ENCODE measurements at regions not wholly inside any gene's neighbourhood (a gene's known extent, or its start where the extent isn't known, plus 50 kb on each side); places are given as distances from the start of the nearest gene placed in this dataset.

- no peak overlapping the region for H3K4me2 ChIP-seq (ENCODE audit: low read depth, low read length, poor library complexity, severe bottlenecking)
- H3K9me3 ChIP-seq (ENCODE audit: insufficient read depth, low read length), result peaks cover under 1% of the 10 kb centered on the region; the same call in 1 of the 2 replicates
- H3K36me3 ChIP-seq (ENCODE audit: low read length), result no peaks in the 10 kb centered on the region
- no peaks in the 10 kb centered on the region for H3K27me3 ChIP-seq (ENCODE audit: low read length)
- H2AFZ ChIP-seq (ENCODE audit: low read depth, low read length, severe bottlenecking), result no peak overlapping the region
- no peak overlapping the region for H3K27ac ChIP-seq (ENCODE audit: low read depth, low read length)
- H3K9ac ChIP-seq (ENCODE audit: low read length), result no peak overlapping the region
- no peaks in the 10 kb centered on the region for H3K79me2 ChIP-seq (ENCODE audit: insufficient read depth, low read length)
- TF ChIP-seq, protein P1, sequence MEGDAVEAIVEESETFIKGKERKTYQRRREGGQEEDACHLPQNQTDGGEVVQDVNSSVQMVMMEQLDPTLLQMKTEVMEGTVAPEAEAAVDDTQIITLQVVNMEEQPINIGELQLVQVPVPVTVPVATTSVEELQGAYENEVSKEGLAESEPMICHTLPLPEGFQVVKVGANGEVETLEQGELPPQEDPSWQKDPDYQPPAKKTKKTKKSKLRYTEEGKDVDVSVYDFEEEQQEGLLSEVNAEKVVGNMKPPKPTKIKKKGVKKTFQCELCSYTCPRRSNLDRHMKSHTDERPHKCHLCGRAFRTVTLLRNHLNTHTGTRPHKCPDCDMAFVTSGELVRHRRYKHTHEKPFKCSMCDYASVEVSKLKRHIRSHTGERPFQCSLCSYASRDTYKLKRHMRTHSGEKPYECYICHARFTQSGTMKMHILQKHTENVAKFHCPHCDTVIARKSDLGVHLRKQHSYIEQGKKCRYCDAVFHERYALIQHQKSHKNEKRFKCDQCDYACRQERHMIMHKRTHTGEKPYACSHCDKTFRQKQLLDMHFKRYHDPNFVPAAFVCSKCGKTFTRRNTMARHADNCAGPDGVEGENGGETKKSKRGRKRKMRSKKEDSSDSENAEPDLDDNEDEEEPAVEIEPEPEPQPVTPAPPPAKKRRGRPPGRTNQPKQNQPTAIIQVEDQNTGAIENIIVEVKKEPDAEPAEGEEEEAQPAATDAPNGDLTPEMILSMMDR (IDR thresholded peaks at IDR 0.05; ENCODE audit: insufficient read depth, low read length, poor library complexity, severe bottlenecking), result no peak
- TF ChIP-seq EZH2phosphoT487 (conservative IDR thresholded peaks at IDR 0.05; ENCODE audit: low read length), result no peak
- no peaks in the 10 kb centered on the region for H3K9me2 ChIP-seq (replicated peaks; ENCODE audit: insufficient read depth, low read length)
- no peaks in the 10 kb centered on the region for H4K20me1 ChIP-seq (ENCODE audit: low read depth, low read length)
- H3K4me3 ChIP-seq (ENCODE audit: insufficient read depth, low read length, poor library complexity, severe bottlenecking), result no peak overlapping the region
- H3F3A ChIP-seq (ENCODE audit: insufficient read depth), result no peaks in the 10 kb centered on the region
These were observed 360.8 kb upstream of the SPHKAP start for GRCh38 chr2:228542277-228542676.

DNA sequence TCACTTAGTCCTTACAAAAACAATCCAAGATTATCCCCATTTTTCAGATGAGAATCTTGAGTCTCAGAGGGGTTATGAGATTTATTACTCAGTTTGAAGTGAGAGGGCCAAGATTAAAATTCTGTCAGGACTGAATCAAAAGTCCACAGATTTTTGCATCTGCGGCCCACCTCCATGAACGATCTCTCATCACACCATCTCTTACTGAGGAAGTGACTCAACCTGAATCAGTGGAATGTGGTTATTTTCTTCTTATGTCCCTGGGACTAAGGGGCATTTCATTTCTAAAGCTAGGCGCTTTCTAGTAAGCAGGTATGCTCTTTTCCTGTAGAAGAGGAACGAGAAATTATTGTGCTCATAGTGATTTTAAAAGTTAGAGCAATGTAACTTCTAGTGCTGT lies 360.3 kb upstream of the SPHKAP start:
- no peak overlapping the region for H3K4me2 ChIP-seq (ENCODE audit: low read depth, low read length, poor library complexity, severe bottlenecking)
- H3K9me2 ChIP-seq (replicated peaks; ENCODE audit: insufficient read depth, low read length), result no peaks in the 10 kb centered on the region
- TF ChIP-seq, protein P1 (IDR thresholded peaks at IDR 0.05; ENCODE audit: insufficient read depth, low read length, poor library complexity, severe bottlenecking), result no peak
- TF ChIP-seq EZH2phosphoT487 (conservative IDR thresholded peaks at IDR 0.05; ENCODE audit: low read length), result no peak
- no peaks in the 10 kb centered on the region for H3F3A ChIP-seq (ENCODE audit: insufficient read depth)
- no peak overlapping the region for H3K4me3 ChIP-seq (ENCODE audit: insufficient read depth, low read length, poor library complexity, severe bottlenecking)
- H3K9ac ChIP-seq (ENCODE audit: low read length), result no peak overlapping the region
- H4K20me1 ChIP-seq (ENCODE audit: low read depth, low read length), result no peaks in the 10 kb centered on the region
- no peak overlapping the region for H3K27ac ChIP-seq (ENCODE audit: low read depth, low read length)
- no peaks in the 10 kb centered on the region for H3K27me3 ChIP-seq (ENCODE audit: low read length)
- H3K36me3 ChIP-seq (ENCODE audit: low read length), result no peaks in the 10 kb centered on the region
- no peaks in the 10 kb centered on the region for H3K79me2 ChIP-seq (ENCODE audit: insufficient read depth, low read length)
- no peak overlapping the region for H2AFZ ChIP-seq (ENCODE audit: low read depth, low read length, severe bottlenecking)
- peaks cover 6% of the 10 kb centered on the region; the same call in 1 of the 2 replicates for H3K9me3 ChIP-seq (ENCODE audit: insufficient read depth, low read length)

- Histone ChIP-seq H3K27ac (ENCODE audit: low read depth, low read length) (no peak overlapping the region), H3K9me3 (ENCODE audit: insufficient read depth, low read length) (peaks cover 8% of the 10 kb centered on the region; the same call in 1 of the 2 replicates), H3K27me3 (ENCODE audit: low read length) (no peaks in the 10 kb centered on the region), H3F3A (ENCODE audit: insufficient read depth) (no peaks in the 10 kb centered on the region), H3K79me2 (ENCODE audit: insufficient read depth, low read length) (no peaks in the 10 kb centered on the region), H4K20me1 (ENCODE audit: low read depth, low read length) (no peaks in the 10 kb centered on the region), H3K9ac (ENCODE audit: low read length) (no peak overlapping the region), H3K36me3 (ENCODE audit: low read length) (no peaks in the 10 kb centered on the region), H3K4me2 (ENCODE audit: low read depth, low read length, poor library complexity, severe bottlenecking) (no peak overlapping the region), H3K9me2 (replicated peaks; ENCODE audit: insufficient read depth, low read length) (no peaks in the 10 kb centered on the region), H2AFZ (ENCODE audit: low read depth, low read length, severe bottlenecking) (no peak overlapping the region), H3K4me3 (ENCODE audit: insufficient read depth, low read length, poor library complexity, severe bottlenecking) (no peak overlapping the region)
- TF ChIP-seq, protein P1 (IDR thresholded peaks at IDR 0.05; ENCODE audit: insufficient read depth, low read length, poor library complexity, severe bottlenecking), result no peak
These were observed 359.5 kb upstream of the SPHKAP start for GRCh38 chr2:228540976-228541375.
